Panc1 (cell line): ENCODE measurements at regions not wholly inside any gene's neighbourhood (a gene's known extent, or its start where the extent isn't known, plus 50 kb on each side); places are given as distances from the start of the nearest gene placed in this dataset.

Experiments used
- ATAC-seq: fragments of 200-7000 bp; cut with Tn5 transposase; 2 replicates; pipeline ENCODE4 v1.9.1; 2020; ENCODE audit warnings: mild to moderate bottlenecking, moderate library complexity
- BruUV-seq: library from RNA; stranded (reverse); fragments of 400-500 nt; replicated peaks from 2 replicates; lab custom pipeline; 2021; lab: Mats Ljungman, UMichigan
- CTCF ChIA-PET: fragments of 300-600 bp; sonication (Branson Sonifier 250); formaldehyde crosslinking; loops from one replicate; lab custom pipeline; 2022; ENCODE audit warnings: antibody characterized with exemption; lab: Charles Lee
- POLR2A ChIA-PET: fragments of 300-600 bp; sonication (Branson Sonifier 250); formaldehyde crosslinking; loops from one replicate; lab custom pipeline; 2022; ENCODE audit warnings: antibody characterized with exemption; lab: Charles Lee
- DNase-seq: peaks from one replicate; pipeline ENCODE4 v3.0.0-alpha.2; 2010; ENCODE audit warnings: low read depth, low spot score
- H3K27ac ChIP-seq: 2 replicates; pipeline ENCODE4 v1.5.1; 2011; ENCODE audit warnings: mild to moderate bottlenecking, low read length, inconsistent platforms
- H3K27me3 ChIP-seq: fragments of 200-500 bp; sonication (Bioruptor generic); 2 replicates; pipeline ENCODE4 v1.6.0; 2014; ENCODE audit warnings: low read length, inconsistent platforms; ENCODE audit not compliant: control insufficient read depth, insufficient read depth
- H3K36me3 ChIP-seq: fragments of 200-500 bp; sonication (Bioruptor generic); 2 replicates; pipeline ENCODE4 v1.5.1; 2014; ENCODE audit warnings: inconsistent platforms, mild to moderate bottlenecking, low read length, moderate library complexity; ENCODE audit not compliant: control insufficient read depth, insufficient read depth
- H3K4me1 ChIP-seq: 2 replicates; pipeline ENCODE4 v1.5.1; 2011; ENCODE audit warnings: inconsistent platforms, mild to moderate bottlenecking, low read length, moderate library complexity; ENCODE audit not compliant: control insufficient read depth, insufficient read depth
- H3K4me3 ChIP-seq, 2 experiments: 2 replicates each; pipeline ENCODE4 v1.5.1; 2011 to 2012; ENCODE audit warnings: low read depth in 2 of 2, low read length in 2 of 2, mild to moderate bottlenecking in 2 of 2, inconsistent platforms in 1 of 2, moderate library complexity in 1 of 2
- H3K9me3 ChIP-seq: fragments of 200-500 bp; sonication (Bioruptor generic); 2 replicates; pipeline ENCODE4 v1.5.1; 2014; ENCODE audit warnings: low read depth, mild to moderate bottlenecking, inconsistent platforms, low read length, moderate library complexity; ENCODE audit not compliant: control insufficient read depth, insufficient read depth
- POLR2AphosphoS5 ChIP-seq: IDR thresholded peaks from 2 replicates; pipeline ENCODE4 v1.6.1; 2012; ENCODE audit warnings: mild to moderate bottlenecking, low read depth, low read length, moderate library complexity
- SIN3A ChIP-seq: IDR thresholded peaks from 2 replicates; pipeline ENCODE4 v1.6.1; 2012; ENCODE audit warnings: low read depth, mild to moderate bottlenecking, low read length, moderate library complexity, borderline replicate concordance; ENCODE audit not compliant: insufficient read depth
- TCF7L2 ChIP-seq: IDR thresholded peaks from 2 replicates; pipeline ENCODE4 v1.6.1; 2011; ENCODE audit warnings: mild to moderate bottlenecking, low read depth, low read length, inconsistent platforms
- in situ Hi-C: cut with HindIII; loops from 2 replicates; pipeline ENCODE4 v1.10.0; 2016; ENCODE audit warnings: low sequenced_read_pairs, low pct_unique_long_range_greater_than_20kb
- intact Hi-C: fragments of 100-400 bp; cut with micrococcal nuclease; formaldehyde crosslinking; loops from one replicate; pipeline ENCODE4 v1.10.0; 2022; ENCODE audit not compliant: unreplicated experiment
- TF ChIP-seq, protein P1 (sequence below): fragments of 450-650 bp; IDR thresholded peaks from 2 replicates; pipeline ENCODE4 v1.5.1; 2017; ENCODE audit warnings: mild to moderate bottlenecking
- TF ChIP-seq, protein P2 (sequence below), 2 experiments: IDR thresholded peaks; 2 replicates each; pipeline ENCODE4 v1.6.1; 2011 to 2012; ENCODE audit warnings: low read depth in 2 of 2, control low read depth in 1 of 2, low read length in 1 of 2, mild to moderate bottlenecking in 1 of 2, moderate library complexity in 1 of 2; ENCODE audit not compliant: insufficient read depth in 1 of 2

- DNase-seq (no peak), ATAC-seq (no peak)
- TF ChIP-seq, protein P1, sequence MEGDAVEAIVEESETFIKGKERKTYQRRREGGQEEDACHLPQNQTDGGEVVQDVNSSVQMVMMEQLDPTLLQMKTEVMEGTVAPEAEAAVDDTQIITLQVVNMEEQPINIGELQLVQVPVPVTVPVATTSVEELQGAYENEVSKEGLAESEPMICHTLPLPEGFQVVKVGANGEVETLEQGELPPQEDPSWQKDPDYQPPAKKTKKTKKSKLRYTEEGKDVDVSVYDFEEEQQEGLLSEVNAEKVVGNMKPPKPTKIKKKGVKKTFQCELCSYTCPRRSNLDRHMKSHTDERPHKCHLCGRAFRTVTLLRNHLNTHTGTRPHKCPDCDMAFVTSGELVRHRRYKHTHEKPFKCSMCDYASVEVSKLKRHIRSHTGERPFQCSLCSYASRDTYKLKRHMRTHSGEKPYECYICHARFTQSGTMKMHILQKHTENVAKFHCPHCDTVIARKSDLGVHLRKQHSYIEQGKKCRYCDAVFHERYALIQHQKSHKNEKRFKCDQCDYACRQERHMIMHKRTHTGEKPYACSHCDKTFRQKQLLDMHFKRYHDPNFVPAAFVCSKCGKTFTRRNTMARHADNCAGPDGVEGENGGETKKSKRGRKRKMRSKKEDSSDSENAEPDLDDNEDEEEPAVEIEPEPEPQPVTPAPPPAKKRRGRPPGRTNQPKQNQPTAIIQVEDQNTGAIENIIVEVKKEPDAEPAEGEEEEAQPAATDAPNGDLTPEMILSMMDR, result no peak
- TF ChIP-seq TCF7L2, result no peak
- TF ChIP-seq, protein P2, sequence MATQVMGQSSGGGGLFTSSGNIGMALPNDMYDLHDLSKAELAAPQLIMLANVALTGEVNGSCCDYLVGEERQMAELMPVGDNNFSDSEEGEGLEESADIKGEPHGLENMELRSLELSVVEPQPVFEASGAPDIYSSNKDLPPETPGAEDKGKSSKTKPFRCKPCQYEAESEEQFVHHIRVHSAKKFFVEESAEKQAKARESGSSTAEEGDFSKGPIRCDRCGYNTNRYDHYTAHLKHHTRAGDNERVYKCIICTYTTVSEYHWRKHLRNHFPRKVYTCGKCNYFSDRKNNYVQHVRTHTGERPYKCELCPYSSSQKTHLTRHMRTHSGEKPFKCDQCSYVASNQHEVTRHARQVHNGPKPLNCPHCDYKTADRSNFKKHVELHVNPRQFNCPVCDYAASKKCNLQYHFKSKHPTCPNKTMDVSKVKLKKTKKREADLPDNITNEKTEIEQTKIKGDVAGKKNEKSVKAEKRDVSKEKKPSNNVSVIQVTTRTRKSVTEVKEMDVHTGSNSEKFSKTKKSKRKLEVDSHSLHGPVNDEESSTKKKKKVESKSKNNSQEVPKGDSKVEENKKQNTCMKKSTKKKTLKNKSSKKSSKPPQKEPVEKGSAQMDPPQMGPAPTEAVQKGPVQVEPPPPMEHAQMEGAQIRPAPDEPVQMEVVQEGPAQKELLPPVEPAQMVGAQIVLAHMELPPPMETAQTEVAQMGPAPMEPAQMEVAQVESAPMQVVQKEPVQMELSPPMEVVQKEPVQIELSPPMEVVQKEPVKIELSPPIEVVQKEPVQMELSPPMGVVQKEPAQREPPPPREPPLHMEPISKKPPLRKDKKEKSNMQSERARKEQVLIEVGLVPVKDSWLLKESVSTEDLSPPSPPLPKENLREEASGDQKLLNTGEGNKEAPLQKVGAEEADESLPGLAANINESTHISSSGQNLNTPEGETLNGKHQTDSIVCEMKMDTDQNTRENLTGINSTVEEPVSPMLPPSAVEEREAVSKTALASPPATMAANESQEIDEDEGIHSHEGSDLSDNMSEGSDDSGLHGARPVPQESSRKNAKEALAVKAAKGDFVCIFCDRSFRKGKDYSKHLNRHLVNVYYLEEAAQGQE (IDR thresholded peaks at IDR 0.05; ENCODE audit: insufficient read depth in 1 of 2, low read depth in 2 of 2, low read length in 1 of 2), result no peak
- no peak for TF ChIP-seq SIN3A
- TF ChIP-seq POLR2AphosphoS5, result no peak
- Histone ChIP-seq H3K27me3 (no peaks in the 10 kb centered on the region), H3K36me3 (no peaks in the 10 kb centered on the region), H3K4me3 (no peak overlapping the region), H3K9me3 (no peaks in the 10 kb centered on the region), H3K4me1 (no peaks in the 10 kb centered on the region), H3K27ac (no peak overlapping the region)
- in situ Hi-C loops (no loop called here), intact Hi-C loops (no loop called here)
- CTCF ChIA-PET, result no interaction called here
- POLR2A ChIA-PET, result no interaction called here
- no TSS peak for BruUV-seq
These were observed 379.6 kb downstream of the EDEM1 start for GRCh38 chr3:5567113-5567512.

GRCh38 chr3:5568451-5568850, 380.9 kb downstream of the EDEM1 start:
- in situ Hi-C loops, result no loop called here

More at GRCh38 chr3:5568451-5568850, 380.9 kb downstream of the EDEM1 start:
- no peaks in the 10 kb centered on the region for H3K27me3 ChIP-seq
- no peaks in the 10 kb centered on the region for H3K9me3 ChIP-seq
- no TSS peak for BruUV-seq
- H3K27ac ChIP-seq, result no peak overlapping the region
- DNase-seq (peak; percentile 0), ATAC-seq (no peak)
- ChIA-PET CTCF (no interaction called here), POLR2A (no interaction called here)
- intact Hi-C loops, result no loop called here
- H3K36me3 ChIP-seq, result no peaks in the 10 kb centered on the region
- H3K4me1 ChIP-seq, result no peaks in the 10 kb centered on the region
- TF ChIP-seq POLR2AphosphoS5, result no peak
- TF ChIP-seq, protein P1, result peak; percentile 14; the same call in 1 of the 2 replicates
- H3K4me3 ChIP-seq, result no peak overlapping the region
